H1 (cell line): ENCODE measurements at regions not wholly inside any gene's neighbourhood (a gene's known extent, or its start where the extent isn't known, plus 50 kb on each side); places are given as distances from the start of the nearest gene placed in this dataset.

Experiments
- CTCF ChIA-PET: fragments of 300-600 bp; sonication (Branson Sonifier 250); formaldehyde crosslinking; loops from one replicate; lab custom pipeline; 2021; ENCODE audit not compliant: partially characterized antibody; lab: Charles Lee
- POLR2A ChIA-PET: fragments of 300-600 bp; sonication (Branson Sonifier 250); formaldehyde crosslinking; loops from one replicate; lab custom pipeline; 2021; ENCODE audit warnings: inconsistent platforms; ENCODE audit not compliant: partially characterized antibody; lab: Charles Lee
- DNase-seq, 2 experiments: peaks; one replicate each; pipeline versions ENCODE4 v3.0.0 to v3.0.0-alpha.2; 2010 to 2022; ENCODE audit warnings: low spot score in 2 of 2, low read depth in 1 of 2, mixed read lengths in 1 of 2
- FAIRE-seq: peaks from 2 replicates; lab custom pipeline; 2011; peaks lifted over from hg19 to GRCh38; lab: Jason Lieb, UNC
- H2AFZ ChIP-seq: 2 replicates; pipeline ENCODE4 v1.8.1; 2012; ENCODE audit warnings: low read length, inconsistent platforms
- H2AK5ac ChIP-seq: 2 replicates; pipeline ENCODE4 v1.6.1; 2013; ENCODE audit warnings: low read depth, low read length
- H2BK120ac ChIP-seq: replicated peaks from 2 replicates; pipeline ENCODE3; 2013; ENCODE audit warnings: low read depth, low read length, inconsistent platforms
- H2BK12ac ChIP-seq: 2 replicates; pipeline ENCODE4 v1.6.1; 2013; ENCODE audit warnings: low read depth, low read length
- H2BK15ac ChIP-seq: 2 replicates; pipeline ENCODE4 v1.6.1; 2013; ENCODE audit warnings: low read length
- H2BK20ac ChIP-seq: 2 replicates; pipeline ENCODE4 v1.6.1; 2013; ENCODE audit warnings: low read length
- H2BK5ac ChIP-seq: 2 replicates; pipeline ENCODE4 v1.6.1; 2013; ENCODE audit warnings: low read depth, low read length
- H3K14ac ChIP-seq: 2 replicates; pipeline ENCODE4 v1.6.1; 2013; ENCODE audit warnings: inconsistent platforms; ENCODE audit not compliant: insufficient read length
- H3K18ac ChIP-seq: 2 replicates; pipeline ENCODE4 v1.6.1; 2013; ENCODE audit warnings: low read length; ENCODE audit errors: extremely low read depth
- H3K23ac ChIP-seq: 2 replicates; pipeline ENCODE4 v1.6.1; 2013; ENCODE audit warnings: inconsistent platforms; ENCODE audit not compliant: insufficient read length
- H3K23me2 ChIP-seq: 2 replicates; pipeline ENCODE4 v1.6.1; 2013; ENCODE audit warnings: low read depth, low read length
- H3K27ac ChIP-seq: 2 replicates; pipeline ENCODE4 v1.6.1; 2011; ENCODE audit warnings: low read depth, low read length, inconsistent platforms
- H3K27me3 ChIP-seq, 4 experiments: replicated peaks in 1 of 4; 1 replicate in 1 of 4; 2 replicates in 3 of 4; pipeline versions ENCODE4 v1.6.1 to v1.8.1; 2011 to 2013; ENCODE audit warnings: low read length in 3 of 4, mild to moderate bottlenecking in 3 of 4, inconsistent platforms in 2 of 4, mixed read lengths in 2 of 4, moderate library complexity in 1 of 4; ENCODE audit not compliant: control insufficient read depth in 3 of 4, insufficient read depth in 3 of 4; ENCODE audit errors: extremely low read depth in 1 of 4
- H3K36me3 ChIP-seq, 4 experiments: 2 replicates each; pipeline versions ENCODE4 v1.6.1 to v1.8.1; 2011 to 2013; ENCODE audit warnings: mild to moderate bottlenecking in 4 of 4, low read length in 3 of 4, moderate library complexity in 2 of 4, control low read depth in 1 of 4, inconsistent platforms in 1 of 4; ENCODE audit not compliant: insufficient read depth in 4 of 4, control insufficient read depth in 2 of 4
- H3K4ac ChIP-seq: replicated peaks from 2 replicates; pipeline ENCODE3; 2013; ENCODE audit warnings: low read length, low read depth, mixed read lengths, inconsistent platforms; ENCODE audit not compliant: insufficient read length
- H3K4me1 ChIP-seq, 4 experiments: replicated peaks in 1 of 4; 1 replicate in 1 of 4; 2 replicates in 3 of 4; pipeline versions ENCODE4 v1.6.1 to v1.8.1; 2011 to 2013; ENCODE audit warnings: low read length in 3 of 4, inconsistent platforms in 2 of 4, mixed read lengths in 1 of 4; ENCODE audit not compliant: insufficient read depth in 4 of 4, control insufficient read depth in 3 of 4
- H3K4me2 ChIP-seq, 2 experiments: 2 replicates each; pipeline versions ENCODE4 v1.6.1 to v1.8.1; 2011 to 2013; ENCODE audit warnings: low read depth in 2 of 2, low read length in 2 of 2, control low read depth in 1 of 2, inconsistent platforms in 1 of 2, mild to moderate bottlenecking in 1 of 2; ENCODE audit not compliant: insufficient read depth in 1 of 2
- H3K4me3 ChIP-seq, 4 experiments: fragments of 200-600, 300-600 bp in 1 of 4; sonication (generic), shearing (Covaris generic), sonication (Bioruptor Twin) in 1 of 4; 2 replicates each; pipeline versions ENCODE4 v1.5.1 to v1.8.1; 2011 to 2016; ENCODE audit warnings: low read length in 4 of 4, low read depth in 3 of 4, control low read depth in 2 of 4, inconsistent platforms in 2 of 4, mild to moderate bottlenecking in 2 of 4, mixed read lengths in 1 of 4, moderate library complexity in 1 of 4; ENCODE audit not compliant: insufficient read depth in 2 of 4; ENCODE audit errors: extremely low read depth in 1 of 4
- H3K56ac ChIP-seq: replicated peaks from 2 replicates; pipeline ENCODE3; 2013; ENCODE audit warnings: low read depth, mild to moderate bottlenecking, mixed read lengths, low read length, inconsistent platforms; ENCODE audit not compliant: insufficient read length
- H3K79me1 ChIP-seq: 2 replicates; pipeline ENCODE4 v1.6.1; 2013; ENCODE audit warnings: low read depth, low read length, control low read depth
- H3K79me2 ChIP-seq, 2 experiments: 2 replicates each; pipeline versions ENCODE4 v1.6.1 to v1.8.1; 2012 to 2013; ENCODE audit warnings: low read length in 2 of 2, mild to moderate bottlenecking in 2 of 2, inconsistent platforms in 1 of 2; ENCODE audit not compliant: insufficient read depth in 2 of 2, control insufficient read depth in 1 of 2
- H3K9ac ChIP-seq, 4 experiments: replicated peaks in 1 of 4; 1 replicate in 1 of 4; 2 replicates in 3 of 4; pipeline versions ENCODE4 v1.6.1 to v1.8.1; 2011 to 2013; ENCODE audit warnings: low read depth in 3 of 4, low read length in 3 of 4, control low read depth in 2 of 4, mild to moderate bottlenecking in 2 of 4, moderate library complexity in 2 of 4, inconsistent platforms in 1 of 4; ENCODE audit errors: extremely low read depth in 1 of 4
- H3K9me3 ChIP-seq, 2 experiments: 2 replicates each; pipeline versions ENCODE4 v1.6.1 to v1.8.1; 2012 to 2013; ENCODE audit warnings: mild to moderate bottlenecking in 2 of 2, moderate library complexity in 2 of 2, control low read depth in 1 of 2, inconsistent platforms in 1 of 2, low read depth in 1 of 2, low read length in 1 of 2, mixed read lengths in 1 of 2; ENCODE audit not compliant: insufficient read depth in 2 of 2
- H4K20me1 ChIP-seq, 2 experiments: replicated peaks in 1 of 2; 2 replicates each; pipeline versions ENCODE3 to v1.8.1; 2011 to 2013; ENCODE audit warnings: inconsistent platforms in 2 of 2, low read length in 2 of 2, mild to moderate bottlenecking in 1 of 2; ENCODE audit not compliant: insufficient read depth in 2 of 2, control insufficient read depth in 1 of 2
- H4K5ac ChIP-seq: 2 replicates; pipeline ENCODE4 v1.6.1; 2013; ENCODE audit warnings: low read length, low read depth, mixed read lengths, inconsistent platforms; ENCODE audit not compliant: insufficient read length
- H4K8ac ChIP-seq: 2 replicates; pipeline ENCODE4 v1.8.0; 2013; ENCODE audit warnings: mild to moderate bottlenecking, moderate library complexity, low read length, inconsistent platforms; ENCODE audit not compliant: insufficient read depth; ENCODE audit errors: extremely low read depth
- H4K91ac ChIP-seq: replicated peaks from 2 replicates; pipeline ENCODE3; 2013; ENCODE audit warnings: low read length, mixed read lengths, inconsistent platforms; ENCODE audit not compliant: insufficient read length
- ASH2L ChIP-seq: fragments of 200-600, 300-600 bp; sonication (generic); IDR thresholded peaks from one replicate; pipeline ENCODE4 v1.7.1; 2017; ENCODE audit warnings: low read length
- KDM5A ChIP-seq: fragments of 200-600 bp; IDR thresholded peaks from 2 replicates; pipeline ENCODE4 v1.7.1; 2012; ENCODE audit warnings: mild to moderate bottlenecking, low read length, inconsistent platforms, mixed read lengths
- POLR2AphosphoS5 ChIP-seq: IDR thresholded peaks from 2 replicates; pipeline ENCODE4 v1.6.1; 2011; ENCODE audit warnings: low read depth, low read length
- SIRT6 ChIP-seq: IDR thresholded peaks from one replicate; pipeline ENCODE4 v1.7.1; 2012; ENCODE audit warnings: low read length, inconsistent platforms
- WGBS, 2 experiments: shearing (Covaris generic) in 1 of 2; methylation state at CpG; one replicate each; pipeline versions ENCODE4 v1.1.6 to v1.1.7; 2013 to 2015; ENCODE audit warnings: low lambda C conversion rate in 2 of 2, mixed read lengths in 2 of 2, inconsistent platforms in 1 of 2, low coverage in 1 of 2, missing lambda C conversion rate in 1 of 2; ENCODE audit not compliant: insufficient replicate concordance in 2 of 2, insufficient coverage in 1 of 2, insufficient read length in 1 of 2; ENCODE audit errors: extremely low coverage in 1 of 2, missing lambda C conversion rate in 1 of 2; 5-methylcytosine and 5-hydroxymethylcytosine counted together
- TF ChIP-seq, protein P1 (sequence below): IDR thresholded peaks from 2 replicates; pipeline ENCODE4 v1.6.1; 2012; ENCODE audit warnings: low read length, inconsistent platforms
- TF ChIP-seq, protein P2 (sequence below): IDR thresholded peaks from 2 replicates; pipeline ENCODE4 v1.6.1; 2012; ENCODE audit warnings: inconsistent platforms

DNA sequence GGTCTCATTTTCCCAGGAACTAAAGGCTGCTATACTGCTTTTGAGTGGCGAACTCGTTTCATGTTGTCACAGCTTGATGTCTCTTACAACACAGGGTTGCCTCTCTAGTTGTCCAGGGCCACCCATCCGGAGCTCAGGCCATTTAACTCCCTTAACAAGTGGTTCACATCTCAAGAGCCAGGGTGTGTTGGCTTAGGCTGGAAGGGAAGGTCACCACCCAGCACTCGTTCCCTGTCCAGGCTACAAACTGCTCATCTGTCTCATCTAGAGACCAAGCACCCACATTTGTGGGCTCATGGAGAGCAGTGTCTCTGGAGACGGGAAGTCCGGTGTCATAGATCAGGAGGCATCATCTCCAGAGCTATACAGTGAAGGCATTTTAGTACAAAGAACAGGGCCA is 106.8 kb upstream of the EXOC2 start:
- no peak overlapping the region for H2AK5ac ChIP-seq
- H3K27me3 ChIP-seq = no peaks in the 10 kb centered on the region; a peak in 1 of 7 replicates
- H2BK120ac ChIP-seq = no peak overlapping the region
- no peak overlapping the region for H3K4me2 ChIP-seq
- H3K9me3 ChIP-seq = no peaks in the 10 kb centered on the region; a peak in 1 of 4 replicates
- H4K8ac ChIP-seq = no peak overlapping the region
- no peak overlapping the region; the same call in 1 of the 2 replicates for H3K27ac ChIP-seq
- no peak overlapping the region for H3K4ac ChIP-seq
- no peak overlapping the region for H3K9ac ChIP-seq
- no peak overlapping the region for H3K14ac ChIP-seq
- no peak overlapping the region for H2BK20ac ChIP-seq
- H4K91ac ChIP-seq = no peak overlapping the region
- H3K23me2 ChIP-seq = no peaks in the 10 kb centered on the region
- ChIA-PET POLR2A (no interaction called here), CTCF (interaction anchor here (1.0 to 3.3 kb wide), 7 partner anchors 12 to 637 kb away, joined by 3 to 9 read pairs (median 4); no protein-coding TSS in a partner anchor)
- H4K20me1 ChIP-seq = no peaks in the 10 kb centered on the region
- H3K23ac ChIP-seq = no peak overlapping the region
- H4K5ac ChIP-seq = no peak overlapping the region
- H3K4me1 ChIP-seq = peaks cover 0 to 10% (median 7%) of the 10 kb centered on the region in 4 experiments; a peak in 4 of 7 replicates
- H3K79me2 ChIP-seq = no peaks in the 10 kb centered on the region
- no peak overlapping the region for H2BK15ac ChIP-seq
- H3K56ac ChIP-seq = no peak overlapping the region
- H2AFZ ChIP-seq = no peak overlapping the region
- no peak overlapping the region for H2BK12ac ChIP-seq
- H3K36me3 ChIP-seq = no peaks in the 10 kb centered on the region
- DNase-seq (peak in 1 of 2 experiments; percentile 33), FAIRE-seq (no peak)
- H2BK5ac ChIP-seq = no peak overlapping the region
- H3K18ac ChIP-seq = no peak overlapping the region
- H3K79me1 ChIP-seq = no peaks in the 10 kb centered on the region
- WGBS, 2 experiments = 87% methylated on average over 6 of the region's 6 CpGs; no CpG with 5 or more reads in 1 of the 2 experiments
- no peak overlapping the region for H3K4me3 ChIP-seq
- TF ChIP-seq SIRT6 (no peak), KDM5A (no peak), ASH2L (no peak), POLR2AphosphoS5 (no peak)
- TF ChIP-seq, protein P1, sequence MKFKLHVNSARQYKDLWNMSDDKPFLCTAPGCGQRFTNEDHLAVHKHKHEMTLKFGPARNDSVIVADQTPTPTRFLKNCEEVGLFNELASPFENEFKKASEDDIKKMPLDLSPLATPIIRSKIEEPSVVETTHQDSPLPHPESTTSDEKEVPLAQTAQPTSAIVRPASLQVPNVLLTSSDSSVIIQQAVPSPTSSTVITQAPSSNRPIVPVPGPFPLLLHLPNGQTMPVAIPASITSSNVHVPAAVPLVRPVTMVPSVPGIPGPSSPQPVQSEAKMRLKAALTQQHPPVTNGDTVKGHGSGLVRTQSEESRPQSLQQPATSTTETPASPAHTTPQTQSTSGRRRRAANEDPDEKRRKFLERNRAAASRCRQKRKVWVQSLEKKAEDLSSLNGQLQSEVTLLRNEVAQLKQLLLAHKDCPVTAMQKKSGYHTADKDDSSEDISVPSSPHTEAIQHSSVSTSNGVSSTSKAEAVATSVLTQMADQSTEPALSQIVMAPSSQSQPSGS = no peak
- TF ChIP-seq, protein P2, sequence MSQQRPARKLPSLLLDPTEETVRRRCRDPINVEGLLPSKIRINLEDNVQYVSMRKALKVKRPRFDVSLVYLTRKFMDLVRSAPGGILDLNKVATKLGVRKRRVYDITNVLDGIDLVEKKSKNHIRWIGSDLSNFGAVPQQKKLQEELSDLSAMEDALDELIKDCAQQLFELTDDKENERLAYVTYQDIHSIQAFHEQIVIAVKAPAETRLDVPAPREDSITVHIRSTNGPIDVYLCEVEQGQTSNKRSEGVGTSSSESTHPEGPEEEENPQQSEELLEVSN = no peak
